GM18517 (cell line): ENCODE measurements at regions not wholly inside any gene's neighbourhood (a gene's known extent, or its start where the extent isn't known, plus 50 kb on each side); places are given as distances from the start of the nearest gene placed in this dataset.

ENCODE experiments used
- ATAC-seq: cut with Tn5 transposase; IDR thresholded peaks from one replicate; pipeline ENCODE4 v1.9.1; 2021; ENCODE audit warnings: mild to moderate bottlenecking, moderate library complexity; ENCODE audit not compliant: unreplicated experiment

GRCh38 chr20:21808863-21809664 is 103.6 kb downstream of the PAX1 start:
- ATAC-seq: no peak

GRCh38 chr20:21808139-21808538 is 102.7 kb downstream of the PAX1 start:
- no peak for ATAC-seq

- no peak for ATAC-seq
Measured at GRCh38 chr20:21804802-21805201, 99.3 kb downstream of the PAX1 start.

- ATAC-seq: no peak
Measured at GRCh38 chr20:21801193-21801592, 95.7 kb downstream of the PAX1 start.

GRCh38 chr20:21798384-21798783 is 92.9 kb downstream of the PAX1 start:
- no peak for ATAC-seq

- no peak for ATAC-seq
Measured at GRCh38 chr20:21796059-21796458, 90.6 kb downstream of the PAX1 start.

GRCh38 chr20:21788082-21788481 is 82.6 kb downstream of the PAX1 start:
- no peak for ATAC-seq

GRCh38 chr20:21781446-21782075 is 76.1 kb downstream of the PAX1 start:
- ATAC-seq: no peak

GRCh38 chr20:21780528-21780927 is 75.1 kb downstream of the PAX1 start:
- no peak for ATAC-seq
